Astrocyte of the spinal cord (primary cell): ENCODE measurements at regions not wholly inside any gene's neighbourhood (a gene's known extent, or its start where the extent isn't known, plus 50 kb on each side); places are given as distances from the start of the nearest gene placed in this dataset.

Experiments
- DNase-seq: peaks from one replicate; pipeline ENCODE4 v3.0.0; 2011; ENCODE audit warnings: low read depth, low spot score
- H3K4me3 ChIP-seq: 2 replicates; pipeline ENCODE4 v1.5.1; 2011; ENCODE audit warnings: low read depth, mild to moderate bottlenecking, low read length, moderate library complexity
- CTCF ChIP-seq: IDR thresholded peaks from 2 replicates; pipeline ENCODE4 v1.5.1; 2012; ENCODE audit warnings: low read depth, mild to moderate bottlenecking, low read length, inconsistent platforms
- in situ Hi-C: cut with HindIII; loops from 2 replicates; pipeline ENCODE4 v1.10.0; 2017; ENCODE audit warnings: low sequenced_read_pairs

GRCh38 chr14:25848601-25849000 is 749.2 kb downstream of the NOVA1 start:
- TF ChIP-seq CTCF = no peak
- H3K4me3 ChIP-seq = no peak overlapping the region
- in situ Hi-C loops = no loop called here
- DNase-seq = no peak

- no peak for TF ChIP-seq CTCF
Observed at GRCh38 chr14:25846246-25846645, 751.6 kb downstream of the NOVA1 start.

GRCh38 chr14:25843481-25844470 is 754.1 kb downstream of the NOVA1 start:
- DNase-seq = no peak
- in situ Hi-C loops = no loop called here
- TF ChIP-seq CTCF = no peak
- no peak overlapping the region for H3K4me3 ChIP-seq

More at GRCh38 chr14:25846246-25846645, 751.6 kb downstream of the NOVA1 start:
- H3K4me3 ChIP-seq = no peak overlapping the region
- in situ Hi-C loops = no loop called here
- no peak for DNase-seq

GRCh38 chr14:25841226-25841625 is 756.6 kb downstream of the NOVA1 start:
- DNase-seq = no peak
- TF ChIP-seq CTCF = no peak
- H3K4me3 ChIP-seq = no peak overlapping the region
- in situ Hi-C loops = no loop called here

- no peak for TF ChIP-seq CTCF
- no peak for DNase-seq
- H3K4me3 ChIP-seq = no peak overlapping the region
- in situ Hi-C loops = no loop called here
Observed at GRCh38 chr14:25837551-25837965, 760.3 kb downstream of the NOVA1 start.

GRCh38 chr14:25836636-25837035 is 761.2 kb downstream of the NOVA1 start:
- no peak for TF ChIP-seq CTCF
- in situ Hi-C loops = no loop called here
- no peak overlapping the region for H3K4me3 ChIP-seq
- DNase-seq = no peak
